ENCODE measurements at regions not wholly inside any gene's neighbourhood (a gene's known extent, or its start where the extent isn't known, plus 50 kb on each side); places are given as distances from the start of the nearest gene placed in this dataset.

- H3K4me3 ChIP-seq (ENCODE audit: low read depth, low read length) = no peak overlapping the region
- TF ChIP-seq, protein P1, sequence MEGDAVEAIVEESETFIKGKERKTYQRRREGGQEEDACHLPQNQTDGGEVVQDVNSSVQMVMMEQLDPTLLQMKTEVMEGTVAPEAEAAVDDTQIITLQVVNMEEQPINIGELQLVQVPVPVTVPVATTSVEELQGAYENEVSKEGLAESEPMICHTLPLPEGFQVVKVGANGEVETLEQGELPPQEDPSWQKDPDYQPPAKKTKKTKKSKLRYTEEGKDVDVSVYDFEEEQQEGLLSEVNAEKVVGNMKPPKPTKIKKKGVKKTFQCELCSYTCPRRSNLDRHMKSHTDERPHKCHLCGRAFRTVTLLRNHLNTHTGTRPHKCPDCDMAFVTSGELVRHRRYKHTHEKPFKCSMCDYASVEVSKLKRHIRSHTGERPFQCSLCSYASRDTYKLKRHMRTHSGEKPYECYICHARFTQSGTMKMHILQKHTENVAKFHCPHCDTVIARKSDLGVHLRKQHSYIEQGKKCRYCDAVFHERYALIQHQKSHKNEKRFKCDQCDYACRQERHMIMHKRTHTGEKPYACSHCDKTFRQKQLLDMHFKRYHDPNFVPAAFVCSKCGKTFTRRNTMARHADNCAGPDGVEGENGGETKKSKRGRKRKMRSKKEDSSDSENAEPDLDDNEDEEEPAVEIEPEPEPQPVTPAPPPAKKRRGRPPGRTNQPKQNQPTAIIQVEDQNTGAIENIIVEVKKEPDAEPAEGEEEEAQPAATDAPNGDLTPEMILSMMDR (conservative IDR thresholded peaks at IDR 0.05; ENCODE audit: low read depth, low read length) = no peak
- DNase-seq (ENCODE audit: low read depth) = no peak
Measured at GRCh38 chr20:60345106-60345505, 386.9 kb downstream of the CDH26 start.

DNA sequence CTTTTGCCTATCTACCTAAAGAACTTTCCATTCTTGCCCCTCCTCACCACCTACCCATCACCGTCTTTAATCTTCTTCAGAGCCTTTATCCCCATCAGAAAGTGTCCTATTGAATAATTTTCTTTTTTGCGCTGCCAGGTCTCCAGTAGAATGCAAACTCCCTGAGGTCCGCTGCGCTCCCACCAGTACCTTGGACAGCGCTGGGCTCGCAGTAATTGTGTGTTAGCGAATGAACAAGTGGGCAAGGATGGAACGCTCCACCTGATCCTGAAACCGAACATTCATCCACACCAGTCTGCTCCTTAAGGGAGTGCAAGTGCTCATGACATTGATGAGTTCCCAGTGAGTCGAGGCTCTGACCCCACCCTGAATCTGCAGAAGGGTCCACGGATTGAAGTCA is 391.2 kb downstream of the CDH26 start:
- DNase-seq (ENCODE audit: low read depth) = no peak
- H3K4me3 ChIP-seq (ENCODE audit: low read depth, low read length) = no peak overlapping the region
- TF ChIP-seq, protein P1 (conservative IDR thresholded peaks at IDR 0.05; ENCODE audit: low read depth, low read length) = no peak

DNA sequence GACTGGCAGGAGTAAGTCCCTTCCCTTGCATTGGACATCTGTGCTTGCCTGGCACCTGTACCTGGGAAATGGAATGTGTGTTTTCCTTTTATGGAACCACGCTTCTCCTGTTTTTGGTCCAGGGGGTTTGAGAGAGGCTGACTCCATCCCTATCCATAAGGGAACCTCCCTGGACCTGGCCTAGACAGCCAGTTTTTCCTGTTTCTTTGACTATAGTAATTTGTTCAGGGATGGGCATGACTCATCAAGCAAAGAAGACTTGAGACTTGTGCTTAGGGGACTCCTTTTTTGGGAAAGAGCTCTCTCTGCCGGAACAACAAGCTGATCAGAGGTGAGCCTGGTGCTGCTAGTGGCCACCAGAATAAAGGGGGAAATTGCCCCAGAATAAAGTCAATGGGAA is 393.8 kb downstream of the CDH26 start:
- H3K4me3 ChIP-seq (ENCODE audit: low read depth, low read length) = no peak overlapping the region
- TF ChIP-seq, protein P1 (conservative IDR thresholded peaks at IDR 0.05; ENCODE audit: low read depth, low read length) = no peak
- no peak for DNase-seq (ENCODE audit: low read depth)

- DNase-seq (ENCODE audit: low read depth) = no peak
- no peak overlapping the region for H3K4me3 ChIP-seq (ENCODE audit: low read depth, low read length)
- TF ChIP-seq, protein P1 (conservative IDR thresholded peaks at IDR 0.05; ENCODE audit: low read depth, low read length) = no peak
Measured at GRCh38 chr20:60352596-60352995, 394.4 kb downstream of the CDH26 start.

GRCh38 chr20:60354024-60354580 is 395.9 kb downstream of the CDH26 start:
- TF ChIP-seq, protein P1 (conservative IDR thresholded peaks at IDR 0.05; ENCODE audit: low read depth, low read length) = no peak
- DNase-seq (ENCODE audit: low read depth) = no peak

GRCh38 chr20:60358101-60358500 is 399.9 kb downstream of the CDH26 start:
- DNase-seq (ENCODE audit: low read depth) = no peak
- TF ChIP-seq, protein P1 (conservative IDR thresholded peaks at IDR 0.05; ENCODE audit: low read depth, low read length) = no peak
- H3K4me3 ChIP-seq (ENCODE audit: low read depth, low read length) = no peak overlapping the region

More at GRCh38 chr20:60354024-60354580, 395.9 kb downstream of the CDH26 start:
- H3K4me3 ChIP-seq (ENCODE audit: low read depth, low read length) = no peak overlapping the region

DNA sequence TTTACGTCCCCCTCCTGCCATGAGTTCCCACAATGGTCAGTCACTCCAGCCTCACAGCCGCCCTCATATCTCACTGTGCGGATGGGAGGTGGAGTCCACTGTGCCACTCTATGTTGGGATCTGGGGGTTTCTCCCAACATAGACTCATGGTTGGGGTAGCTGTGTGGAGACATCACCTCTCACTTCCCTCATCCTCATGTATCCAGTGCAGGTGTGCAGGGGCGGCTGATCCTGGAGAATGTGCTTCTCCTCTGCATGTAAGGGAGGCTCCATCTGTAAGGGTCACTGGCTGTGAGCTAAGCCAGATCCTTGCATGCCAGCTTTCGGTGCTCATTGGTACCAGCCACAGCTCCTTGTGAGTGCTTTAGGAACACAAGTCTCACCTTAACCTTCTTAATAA is 400.8 kb downstream of the CDH26 start:
- DNase-seq (ENCODE audit: low read depth) = no peak

More for the DNA sequence above, 400.8 kb downstream of the CDH26 start:
- TF ChIP-seq, protein P1 (conservative IDR thresholded peaks at IDR 0.05; ENCODE audit: low read depth, low read length) = no peak
- no peak overlapping the region for H3K4me3 ChIP-seq (ENCODE audit: low read depth, low read length)
